Activated CD8-positive, alpha-beta T cell treated with anti-CD3 and anti-CD28 coated beads for 36 hours (primary cell): ENCODE measurements at regions not wholly inside any gene's neighbourhood (a gene's known extent, or its start where the extent isn't known, plus 50 kb on each side); places are given as distances from the start of the nearest gene placed in this dataset.

Experiments
- ATAC-seq: fragments of 200-7000 bp; cut with Tn5 transposase; one replicate; pipeline ENCODE4 v1.10.0; 2021; ENCODE audit warnings: mild to moderate bottlenecking, moderate library complexity
- CTCF ChIA-PET: fragments of 350-600 bp; sonication (Branson Sonifier 250); formaldehyde crosslinking; loops from one replicate; lab custom pipeline; 2021; ENCODE audit warnings: antibody characterized with exemption; lab: Charles Lee
- POLR2A ChIA-PET: fragments of 350-600 bp; sonication (Branson Sonifier 250); formaldehyde crosslinking; loops from one replicate; lab custom pipeline; 2021; ENCODE audit warnings: antibody characterized with exemption; lab: Charles Lee
- DNase-seq: peaks from one replicate; pipeline ENCODE4 v3.0.0-alpha.2; 2020
- H3K27ac Mint-ChIP-seq: one replicate; pipeline ENCODE4 v1.8.0; 2021; ENCODE audit warnings: mild to moderate bottlenecking, mixed read lengths
- H3K27me3 Mint-ChIP-seq: one replicate; pipeline ENCODE4 v1.8.0; 2021; ENCODE audit warnings: mixed read lengths
- H3K36me3 Mint-ChIP-seq: one replicate; pipeline ENCODE4 v1.8.0; 2021; ENCODE audit warnings: low read depth, mixed read lengths
- H3K4me1 Mint-ChIP-seq: one replicate; pipeline ENCODE4 v1.8.0; 2021; ENCODE audit warnings: low read depth, mixed read lengths
- H3K4me3 Mint-ChIP-seq: one replicate; pipeline ENCODE4 v1.8.0; 2021; ENCODE audit warnings: mild to moderate bottlenecking, moderate library complexity, mixed read lengths
- H3K9me3 Mint-ChIP-seq: one replicate; pipeline ENCODE4 v1.8.0; 2021; ENCODE audit warnings: mixed read lengths
- intact Hi-C: fragments of 100-400 bp; cut with micrococcal nuclease; formaldehyde crosslinking; loops from one replicate; pipeline ENCODE4 v1.10.0; 2022
- TF ChIP-seq, protein P1 (sequence below): fragments of 200-600 bp; IDR thresholded peaks from one replicate; pipeline ENCODE4 v1.8.0; 2022; ENCODE audit warnings: antibody characterized with exemption, mild to moderate bottlenecking

DNA sequence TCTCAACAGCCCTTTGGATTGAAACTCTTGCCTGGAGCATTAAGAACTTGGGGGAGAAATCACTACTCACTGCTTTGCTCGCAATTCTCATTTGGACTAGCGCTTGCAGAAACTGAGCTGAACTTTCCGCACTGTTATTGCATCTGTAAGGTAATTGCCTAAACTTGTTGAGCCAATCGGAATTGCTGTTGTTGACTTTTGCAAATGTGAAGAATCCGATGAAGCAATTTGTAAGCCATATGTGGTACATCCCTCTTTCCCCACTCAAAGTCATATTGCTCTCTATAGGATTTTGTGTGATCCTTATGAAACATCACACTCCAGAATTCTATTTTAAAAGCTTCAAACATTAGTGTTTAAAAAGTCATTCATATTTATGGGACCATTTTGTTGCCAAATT lies 191.7 kb upstream of the GBE1 start:
- H3K27ac Mint-ChIP-seq: no peak overlapping the region
- H3K36me3 Mint-ChIP-seq: no peaks in the 10 kb centered on the region
- no peaks in the 10 kb centered on the region for H3K27me3 Mint-ChIP-seq
- no peak overlapping the region for H3K4me3 Mint-ChIP-seq
- POLR2A ChIA-PET: interaction anchor here (0.7 kb wide), 1 partner anchor 65 kb away, joined by 3 read pairs; no protein-coding TSS in a partner anchor
- CTCF ChIA-PET: no interaction called here
- no peak for DNase-seq
- TF ChIP-seq, protein P1, sequence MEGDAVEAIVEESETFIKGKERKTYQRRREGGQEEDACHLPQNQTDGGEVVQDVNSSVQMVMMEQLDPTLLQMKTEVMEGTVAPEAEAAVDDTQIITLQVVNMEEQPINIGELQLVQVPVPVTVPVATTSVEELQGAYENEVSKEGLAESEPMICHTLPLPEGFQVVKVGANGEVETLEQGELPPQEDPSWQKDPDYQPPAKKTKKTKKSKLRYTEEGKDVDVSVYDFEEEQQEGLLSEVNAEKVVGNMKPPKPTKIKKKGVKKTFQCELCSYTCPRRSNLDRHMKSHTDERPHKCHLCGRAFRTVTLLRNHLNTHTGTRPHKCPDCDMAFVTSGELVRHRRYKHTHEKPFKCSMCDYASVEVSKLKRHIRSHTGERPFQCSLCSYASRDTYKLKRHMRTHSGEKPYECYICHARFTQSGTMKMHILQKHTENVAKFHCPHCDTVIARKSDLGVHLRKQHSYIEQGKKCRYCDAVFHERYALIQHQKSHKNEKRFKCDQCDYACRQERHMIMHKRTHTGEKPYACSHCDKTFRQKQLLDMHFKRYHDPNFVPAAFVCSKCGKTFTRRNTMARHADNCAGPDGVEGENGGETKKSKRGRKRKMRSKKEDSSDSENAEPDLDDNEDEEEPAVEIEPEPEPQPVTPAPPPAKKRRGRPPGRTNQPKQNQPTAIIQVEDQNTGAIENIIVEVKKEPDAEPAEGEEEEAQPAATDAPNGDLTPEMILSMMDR: no peak
- ATAC-seq: no peak
- no peaks in the 10 kb centered on the region for H3K9me3 Mint-ChIP-seq
- no peaks in the 10 kb centered on the region for H3K4me1 Mint-ChIP-seq
- intact Hi-C loops: no loop called here

GRCh38 chr3:81952141-81952540 lies 190.7 kb upstream of the GBE1 start:
- POLR2A ChIA-PET: no interaction called here
- CTCF ChIA-PET: no interaction called here
- H3K9me3 Mint-ChIP-seq: no peaks in the 10 kb centered on the region

GRCh38 chr3:81951636-81952035 lies 190.2 kb upstream of the GBE1 start:
- CTCF ChIA-PET: no interaction called here

More at GRCh38 chr3:81952141-81952540, 190.7 kb upstream of the GBE1 start:
- TF ChIP-seq, protein P1: no peak
- no peak overlapping the region for H3K27ac Mint-ChIP-seq
- H3K27me3 Mint-ChIP-seq: no peaks in the 10 kb centered on the region
- no peak overlapping the region for H3K4me3 Mint-ChIP-seq
- no peaks in the 10 kb centered on the region for H3K36me3 Mint-ChIP-seq
- intact Hi-C loops: no loop called here
- no peaks in the 10 kb centered on the region for H3K4me1 Mint-ChIP-seq
- no peak for DNase-seq
- no peak for ATAC-seq

DNA sequence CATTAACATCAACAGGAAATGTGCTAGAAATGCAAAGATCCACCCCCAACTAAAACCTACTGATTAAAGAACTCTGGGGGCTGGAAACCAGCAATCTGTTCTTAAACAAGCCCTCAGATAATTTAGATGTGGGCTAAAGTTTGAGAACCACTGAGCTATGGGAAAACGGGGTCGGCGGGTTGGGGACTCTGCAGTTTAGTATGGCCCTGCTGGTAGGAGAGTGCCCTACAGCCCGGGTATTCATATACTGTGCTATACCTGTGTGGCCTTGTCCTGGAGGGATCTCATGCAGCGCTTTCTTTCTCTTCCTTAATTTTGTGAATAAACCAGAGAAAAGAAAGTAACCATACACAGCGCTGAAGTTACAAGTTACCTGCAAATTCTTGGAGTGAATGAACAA lies 189.7 kb upstream of the GBE1 start:
- intact Hi-C loops: no loop called here
- DNase-seq (no peak), ATAC-seq (no peak)
- Mint-ChIP-seq H3K9me3 (no peaks in the 10 kb centered on the region), H3K4me1 (no peaks in the 10 kb centered on the region), H3K27me3 (no peaks in the 10 kb centered on the region), H3K4me3 (no peak overlapping the region), H3K27ac (no peak overlapping the region), H3K36me3 (no peaks in the 10 kb centered on the region)
- TF ChIP-seq, protein P1: no peak
- ChIA-PET CTCF (no interaction called here), POLR2A (no interaction called here)

More at GRCh38 chr3:81951636-81952035, 190.2 kb upstream of the GBE1 start:
- intact Hi-C loops: no loop called here
- no peaks in the 10 kb centered on the region for H3K36me3 Mint-ChIP-seq
- ATAC-seq: no peak
- no peaks in the 10 kb centered on the region for H3K27me3 Mint-ChIP-seq
- no peak overlapping the region for H3K4me3 Mint-ChIP-seq
- H3K4me1 Mint-ChIP-seq: no peaks in the 10 kb centered on the region
- TF ChIP-seq, protein P1: no peak
- H3K9me3 Mint-ChIP-seq: no peaks in the 10 kb centered on the region
- no peak overlapping the region for H3K27ac Mint-ChIP-seq
- DNase-seq: no peak
- POLR2A ChIA-PET: no interaction called here

DNA sequence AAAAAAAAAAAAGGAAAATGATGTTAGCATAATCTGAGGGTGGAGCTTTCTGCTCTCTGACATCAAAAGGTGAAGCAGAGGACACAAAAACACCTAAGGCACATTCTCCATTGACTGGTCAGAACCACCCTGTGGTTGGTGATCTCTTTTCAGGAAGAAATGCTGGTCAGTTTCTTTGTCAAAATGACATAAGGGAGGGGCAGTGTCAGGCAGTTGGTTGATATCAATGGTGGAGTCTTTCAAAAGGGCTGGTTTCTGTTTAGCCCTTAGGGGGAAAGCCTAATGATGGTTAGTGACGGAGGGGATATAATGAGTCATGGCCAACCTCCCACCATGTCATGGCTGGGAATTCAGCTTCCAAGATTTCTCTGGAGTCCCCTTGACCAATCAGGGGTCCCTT lies 185.9 kb upstream of the GBE1 start:
- H3K4me3 Mint-ChIP-seq: no peak overlapping the region
- POLR2A ChIA-PET: no interaction called here
- no peak overlapping the region for H3K27ac Mint-ChIP-seq
- H3K4me1 Mint-ChIP-seq: no peaks in the 10 kb centered on the region
- no peak for ATAC-seq
- H3K36me3 Mint-ChIP-seq: no peaks in the 10 kb centered on the region
- no peak for DNase-seq
- H3K27me3 Mint-ChIP-seq: peaks cover 2% of the 10 kb centered on the region
- intact Hi-C loops: no loop called here
- peaks cover 19% of the 10 kb centered on the region for H3K9me3 Mint-ChIP-seq
- CTCF ChIA-PET: no interaction called here
- TF ChIP-seq, protein P1: no peak
